Rectal smooth muscle tissue (tissue), 1 donor: ENCODE measurements at regions not wholly inside any gene's neighbourhood (a gene's known extent, or its start where the extent isn't known, plus 50 kb on each side); places are given as distances from the start of the nearest gene placed in this dataset.
"Not testable (repeated sequence)": the region's sequence is repeated elsewhere in the genome, so short reads cannot be mapped to it uniquely, and the experiment has no call there.

Experiments used
- H3K27ac ChIP-seq: one replicate; pipeline ENCODE4 v1.7.0; 2013; ENCODE audit warnings: low read depth, low read length, inconsistent platforms
- H3K27me3 ChIP-seq: one replicate; pipeline ENCODE4 v1.7.0; 2013; ENCODE audit warnings: low read length; ENCODE audit not compliant: control insufficient read depth, insufficient read depth
- H3K36me3 ChIP-seq: one replicate; pipeline ENCODE4 v1.7.0; 2013; ENCODE audit warnings: low read length; ENCODE audit not compliant: control insufficient read depth, insufficient read depth
- H3K4me1 ChIP-seq: one replicate; pipeline ENCODE4 v1.7.0; 2013; ENCODE audit warnings: low read length; ENCODE audit not compliant: control insufficient read depth, insufficient read depth
- H3K4me3 ChIP-seq: one replicate; pipeline ENCODE4 v1.7.0; 2013; ENCODE audit warnings: low read length
- H3K9ac ChIP-seq: one replicate; pipeline ENCODE4 v1.7.0; 2013; ENCODE audit warnings: low read length

- H3K4me3 ChIP-seq = no peak overlapping the region
- H3K27ac ChIP-seq = no peak overlapping the region
- no peaks in the 10 kb centered on the region for H3K36me3 ChIP-seq
Measured at GRCh38 chr1:93769777-93770176, 88.1 kb upstream of the BCAR3 start.

DNA sequence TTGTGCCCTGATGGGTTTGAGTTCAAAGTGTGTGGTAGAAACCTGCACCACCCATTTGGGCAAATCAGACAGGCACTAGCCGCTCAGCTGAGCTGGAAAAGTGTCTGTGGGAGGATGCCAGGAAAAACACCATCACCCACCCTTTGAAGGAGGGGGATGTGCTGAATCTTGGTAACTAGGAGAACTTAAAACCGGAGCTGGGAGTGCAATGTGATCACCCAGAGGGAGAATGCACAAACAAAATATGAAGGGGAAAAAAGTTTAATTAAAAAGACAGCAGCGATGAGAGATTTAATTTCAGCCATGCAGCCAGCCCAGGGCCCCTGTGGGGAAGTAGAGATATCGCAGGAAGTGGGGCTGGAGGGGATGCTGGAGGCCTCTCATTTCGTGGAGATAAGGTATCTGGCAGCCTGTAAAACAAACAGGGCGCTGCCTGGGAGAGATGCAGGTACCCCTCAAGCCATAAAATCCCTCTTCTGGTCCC lies 86.8 kb upstream of the BCAR3 start:
- Histone ChIP-seq H3K4me3 (no peak overlapping the region), H3K9ac (no peak overlapping the region), H3K36me3 (no peaks in the 10 kb centered on the region), H3K27me3 (no peaks in the 10 kb centered on the region), H3K4me1 (no peaks in the 10 kb centered on the region), H3K27ac (no peak overlapping the region)

More at GRCh38 chr1:93769777-93770176, 88.1 kb upstream of the BCAR3 start:
- H3K4me1 ChIP-seq = no peaks in the 10 kb centered on the region
- H3K9ac ChIP-seq = no peak overlapping the region
- H3K27me3 ChIP-seq = no peaks in the 10 kb centered on the region

DNA sequence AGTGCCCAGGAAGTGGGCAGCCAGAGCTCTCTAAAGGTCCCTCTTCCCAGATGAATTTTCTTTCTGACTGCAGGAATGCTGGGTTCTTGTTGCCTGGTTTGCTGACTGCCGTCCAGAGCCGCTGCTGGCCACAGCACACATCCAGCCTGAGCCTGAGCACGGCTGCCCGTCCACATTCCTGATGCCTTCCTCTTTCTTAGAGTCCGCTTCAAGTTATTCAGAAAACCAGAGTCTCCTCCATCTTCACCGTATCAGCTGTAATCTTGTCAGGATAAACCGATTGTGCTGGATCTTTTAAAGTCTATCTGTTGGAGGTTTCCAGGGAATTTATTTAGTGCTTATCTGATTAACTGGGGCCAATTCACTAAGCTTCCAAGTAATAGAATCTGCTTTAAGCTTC lies 84.8 kb upstream of the BCAR3 start:
- Histone ChIP-seq H3K4me3 (no peak overlapping the region), H3K9ac (no peak overlapping the region), H3K27ac (no peak overlapping the region), H3K36me3 (no peaks in the 10 kb centered on the region), H3K27me3 (no peaks in the 10 kb centered on the region), H3K4me1 (no peaks in the 10 kb centered on the region)

DNA sequence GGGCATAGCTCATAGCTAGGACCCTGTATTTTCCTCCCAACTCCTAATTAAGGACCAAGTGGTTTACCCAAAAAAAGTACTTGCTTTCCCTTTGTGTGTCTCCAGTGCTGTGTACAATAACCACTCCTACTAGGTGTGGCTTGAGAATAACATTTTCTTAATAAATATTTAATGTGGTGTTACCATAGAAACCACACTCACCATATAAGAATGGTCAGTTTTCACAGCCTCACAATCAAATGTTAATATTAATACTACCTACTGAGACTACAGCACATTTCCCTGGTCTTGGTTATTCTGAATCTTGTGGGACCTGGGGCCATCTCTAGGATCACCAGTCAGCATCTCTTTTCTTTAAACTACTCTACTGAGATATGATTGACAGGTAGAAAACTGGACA lies 83.5 kb upstream of the BCAR3 start:
- Histone ChIP-seq H3K27ac (no peak overlapping the region), H3K4me3 (no peak overlapping the region), H3K36me3 (no peaks in the 10 kb centered on the region), H3K9ac (no peak overlapping the region), H3K4me1 (no peaks in the 10 kb centered on the region), H3K27me3 (no peaks in the 10 kb centered on the region)

DNA sequence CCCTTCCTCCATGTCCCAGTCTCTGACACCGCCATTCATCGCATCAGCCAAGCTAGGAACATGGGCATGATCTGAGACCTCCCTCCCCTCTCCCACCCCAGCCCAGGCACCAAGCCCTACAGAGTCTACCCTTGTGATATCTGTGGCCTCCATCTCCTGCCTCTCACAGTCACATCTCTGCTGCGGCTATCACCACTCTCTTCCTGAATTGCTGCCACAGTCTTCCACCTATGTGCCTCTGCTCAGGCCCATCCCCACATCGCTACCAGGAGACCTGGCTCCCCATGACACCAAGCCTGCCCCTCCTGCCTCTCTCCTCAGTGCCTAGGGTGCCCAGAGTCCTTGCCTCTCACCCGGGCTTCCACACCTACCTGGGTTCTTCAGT lies 82.7 kb upstream of the BCAR3 start:
- H3K36me3 ChIP-seq = no peaks in the 10 kb centered on the region
- H3K4me1 ChIP-seq = no peaks in the 10 kb centered on the region
- no peaks in the 10 kb centered on the region for H3K27me3 ChIP-seq
- H3K4me3 ChIP-seq = no peak overlapping the region
- H3K27ac ChIP-seq = no peak overlapping the region
- no peak overlapping the region for H3K9ac ChIP-seq

DNA sequence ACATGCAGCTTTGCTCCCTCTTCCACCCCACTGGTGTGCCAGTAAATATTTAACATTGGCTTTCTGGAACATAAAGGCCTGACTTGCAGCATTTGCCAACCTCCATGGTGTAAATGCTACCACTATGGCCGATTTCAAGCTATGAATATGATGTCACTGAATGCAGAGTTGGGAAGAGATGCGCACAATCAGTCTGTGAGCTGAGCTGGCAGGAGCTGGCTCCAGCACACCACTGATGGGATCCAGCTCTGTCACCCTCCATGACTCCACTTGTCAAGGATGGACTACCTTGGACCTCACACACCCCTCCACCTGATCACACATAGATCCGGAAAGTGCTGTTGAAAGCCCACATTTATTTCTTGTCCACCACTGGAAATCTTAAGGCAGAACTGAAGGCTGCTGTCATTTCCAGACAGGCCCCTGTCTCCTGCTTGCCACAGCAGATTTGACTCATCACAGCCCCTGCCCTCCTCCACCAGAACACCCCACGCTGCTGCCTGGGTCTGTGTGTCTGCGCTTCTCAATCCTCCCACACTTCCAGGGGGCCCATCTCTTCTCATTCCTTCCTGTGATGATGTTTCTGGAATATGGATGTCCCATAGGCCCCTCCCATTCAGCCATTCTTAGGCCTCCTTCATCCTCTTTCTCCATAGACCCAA lies 82.2 kb upstream of the BCAR3 start:
- H3K4me1 ChIP-seq = no peaks in the 10 kb centered on the region
- H3K9ac ChIP-seq = no peak overlapping the region
- no peak overlapping the region for H3K4me3 ChIP-seq
- no peak overlapping the region for H3K27ac ChIP-seq
- H3K36me3 ChIP-seq = no peaks in the 10 kb centered on the region
- H3K27me3 ChIP-seq = no peaks in the 10 kb centered on the region

DNA sequence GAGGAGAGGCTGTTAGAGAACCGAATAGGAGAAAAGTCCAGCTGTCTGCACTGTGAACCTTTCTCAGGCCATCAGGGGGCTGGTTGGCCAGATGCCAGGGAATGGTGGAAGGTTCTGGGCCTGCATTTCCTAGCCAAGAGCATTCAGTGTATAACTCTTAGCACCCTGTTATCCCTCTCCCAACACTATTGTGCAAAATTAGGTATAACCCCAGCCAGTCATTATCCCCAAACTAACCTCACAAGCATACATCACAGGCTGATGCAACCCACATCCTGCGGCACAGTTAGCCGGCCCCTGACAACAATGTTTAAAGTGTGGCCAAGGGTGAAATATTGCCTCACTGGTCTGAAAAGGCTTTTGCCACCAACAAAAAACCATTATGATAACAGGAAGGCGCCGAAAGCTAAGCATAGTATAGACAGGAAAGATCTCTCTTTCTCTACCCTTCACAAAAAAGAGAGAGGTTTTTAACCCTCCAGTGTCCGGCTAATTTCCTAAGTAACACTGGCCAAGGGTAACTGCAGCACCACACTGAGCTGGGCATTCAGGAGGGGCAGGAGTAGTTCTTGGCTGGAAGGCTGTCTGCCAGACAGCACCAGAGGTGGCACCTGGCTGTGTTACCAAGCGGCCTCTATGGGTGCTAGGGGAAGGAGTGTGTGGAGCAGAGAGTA lies 77.3 kb upstream of the BCAR3 start:
- Histone ChIP-seq H3K36me3 (no peaks in the 10 kb centered on the region), H3K9ac (no peak overlapping the region), H3K4me3 (no peak overlapping the region), H3K27ac (no peak overlapping the region), H3K4me1 (no peaks in the 10 kb centered on the region), H3K27me3 (peaks cover 3% of the 10 kb centered on the region)

- Histone ChIP-seq H3K27ac (no peak overlapping the region), H3K4me3 (no peak overlapping the region), H3K27me3 (peaks cover 3% of the 10 kb centered on the region), H3K36me3 (no peaks in the 10 kb centered on the region), H3K9ac (no peak overlapping the region), H3K4me1 (no peaks in the 10 kb centered on the region)
Measured at GRCh38 chr1:93757256-93758036, 75.8 kb upstream of the BCAR3 start.

DNA sequence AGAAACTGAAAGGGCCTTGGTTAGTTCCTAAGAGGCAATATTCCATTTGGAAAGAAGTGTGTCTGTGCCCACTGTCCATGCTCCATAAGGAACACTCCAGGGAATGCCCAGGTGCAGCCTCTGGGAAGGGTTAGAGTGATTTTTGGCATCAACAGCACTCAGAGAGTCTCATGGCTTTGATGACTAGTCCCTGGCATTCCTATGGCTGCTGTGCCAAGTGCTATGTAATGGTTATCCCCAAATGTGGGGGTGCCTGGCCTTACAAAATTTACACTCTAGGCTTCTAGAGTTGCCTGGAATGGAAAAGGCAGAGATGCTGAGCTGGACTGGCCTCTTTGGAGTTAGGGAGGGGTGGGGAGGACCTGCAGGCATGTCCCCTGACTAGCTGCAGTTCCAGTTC lies 75.0 kb upstream of the BCAR3 start:
- no peak overlapping the region for H3K27ac ChIP-seq
- no peaks in the 10 kb centered on the region for H3K4me1 ChIP-seq
- no peaks in the 10 kb centered on the region for H3K36me3 ChIP-seq
- H3K9ac ChIP-seq = no peak overlapping the region
- no peak overlapping the region for H3K4me3 ChIP-seq
- peaks cover 3% of the 10 kb centered on the region for H3K27me3 ChIP-seq

DNA sequence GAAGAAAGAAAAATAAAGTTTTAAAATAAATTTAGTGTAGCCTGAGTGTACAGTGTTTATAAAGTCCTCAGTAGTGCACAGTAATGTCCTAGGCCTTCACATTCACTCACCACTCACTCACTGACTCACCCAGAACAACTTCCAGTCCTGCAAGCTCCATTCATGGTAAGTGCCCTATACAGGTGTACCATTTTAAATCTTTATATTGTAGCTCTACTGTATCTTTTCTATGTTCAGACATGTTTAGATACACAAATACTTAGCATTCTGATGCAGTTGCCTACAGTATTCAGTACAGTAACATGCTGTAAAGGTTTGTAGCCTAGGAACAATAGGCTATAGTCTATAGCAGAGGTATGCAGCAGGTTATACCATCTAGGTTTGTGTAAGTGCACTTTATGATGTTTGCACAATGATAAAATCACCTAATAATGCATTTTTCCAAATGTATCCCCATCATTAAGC lies 73.6 kb upstream of the BCAR3 start:
- not testable (repeated sequence) for H3K9ac ChIP-seq, H3K4me3 ChIP-seq, H3K27ac ChIP-seq, H3K4me1 ChIP-seq, H3K36me3 ChIP-seq, H3K27me3 ChIP-seq

DNA sequence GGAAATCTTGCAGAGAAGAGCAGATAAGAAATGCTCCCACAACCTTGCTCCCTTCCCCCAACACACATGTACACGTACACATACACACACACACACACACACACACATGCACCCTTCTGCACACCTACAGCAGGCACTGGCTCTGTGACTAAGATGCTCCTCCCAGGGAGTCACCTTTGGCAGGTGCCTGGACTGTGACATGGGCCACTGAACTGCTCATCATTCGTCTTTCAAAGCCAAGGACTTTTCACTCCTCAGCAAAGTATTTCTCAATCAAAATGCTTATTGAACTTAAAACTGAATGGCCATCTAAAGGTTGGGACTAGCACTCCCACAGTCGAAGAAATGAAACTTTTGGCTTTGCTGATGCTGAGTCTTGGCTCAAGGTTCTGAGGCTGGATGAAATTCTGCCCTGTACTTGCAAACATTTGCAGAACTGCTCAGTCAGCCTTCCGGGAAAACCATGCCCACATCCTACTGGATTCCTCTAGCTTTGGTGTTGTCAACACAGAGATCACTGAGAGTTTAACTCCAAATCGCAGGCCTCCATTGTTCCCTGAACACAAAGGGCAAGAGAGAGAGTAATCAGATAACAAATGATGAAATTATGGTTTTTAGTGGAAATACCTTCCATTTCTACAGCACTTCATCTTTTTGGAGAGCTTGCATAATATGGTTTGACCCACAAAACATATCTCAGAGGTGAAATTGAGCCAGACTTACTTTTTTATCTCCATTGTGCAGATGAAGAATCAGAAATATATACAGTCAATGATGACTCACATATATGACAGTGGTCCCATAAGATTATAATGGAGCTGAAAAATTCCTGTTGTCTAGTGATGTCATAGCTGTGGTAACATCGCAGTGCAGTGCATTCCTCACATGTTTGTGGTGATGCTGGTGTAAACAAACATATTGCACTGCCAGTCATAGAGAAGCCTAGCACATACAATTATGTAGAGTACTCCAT lies 72.4 kb upstream of the BCAR3 start:
- Histone ChIP-seq H3K4me1 (no peaks in the 10 kb centered on the region), H3K27ac (no peak overlapping the region)

More for the DNA sequence above, 72.4 kb upstream of the BCAR3 start:
- Histone ChIP-seq H3K9ac (no peak overlapping the region), H3K27me3 (peaks cover 3% of the 10 kb centered on the region), H3K4me3 (no peak overlapping the region), H3K36me3 (no peaks in the 10 kb centered on the region)
